HG03045 (cell line): ENCODE measurements at regions not wholly inside any gene's neighbourhood (a gene's known extent, or its start where the extent isn't known, plus 50 kb on each side); places are given as distances from the start of the nearest gene placed in this dataset.
"Not testable (repeated sequence)": the region's sequence is repeated elsewhere in the genome, so short reads cannot be mapped to it uniquely, and the experiment has no call there.

Source experiments
- ATAC-seq: cut with Tn5 transposase; IDR thresholded peaks from one replicate; pipeline ENCODE4 v1.9.1; 2021; ENCODE audit warnings: mild to moderate bottlenecking, moderate library complexity; ENCODE audit not compliant: unreplicated experiment

- ATAC-seq = no peak
These were observed 51.9 kb upstream of the SPDL1 start for GRCh38 chr5:169531631-169532030.

DNA sequence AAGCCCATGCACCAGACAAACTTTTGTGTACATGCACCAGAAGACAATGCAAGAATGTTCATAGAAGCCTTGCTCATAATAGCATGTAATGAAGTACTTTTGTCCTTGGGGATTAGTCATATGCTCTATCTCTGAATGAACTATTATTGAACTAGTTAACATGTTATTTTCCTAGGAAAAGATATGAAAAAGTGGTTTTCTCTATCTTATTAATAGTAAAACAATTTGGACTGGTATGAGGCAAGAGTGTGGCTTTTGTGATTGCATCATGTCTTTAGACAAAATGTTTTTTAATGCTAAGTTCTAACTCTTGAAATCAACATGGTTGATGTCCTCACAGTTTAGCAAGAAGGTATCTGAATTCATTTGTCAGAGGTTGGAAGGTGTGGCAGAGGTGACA is 55.7 kb upstream of the SPDL1 start:
- no peak for ATAC-seq

DNA sequence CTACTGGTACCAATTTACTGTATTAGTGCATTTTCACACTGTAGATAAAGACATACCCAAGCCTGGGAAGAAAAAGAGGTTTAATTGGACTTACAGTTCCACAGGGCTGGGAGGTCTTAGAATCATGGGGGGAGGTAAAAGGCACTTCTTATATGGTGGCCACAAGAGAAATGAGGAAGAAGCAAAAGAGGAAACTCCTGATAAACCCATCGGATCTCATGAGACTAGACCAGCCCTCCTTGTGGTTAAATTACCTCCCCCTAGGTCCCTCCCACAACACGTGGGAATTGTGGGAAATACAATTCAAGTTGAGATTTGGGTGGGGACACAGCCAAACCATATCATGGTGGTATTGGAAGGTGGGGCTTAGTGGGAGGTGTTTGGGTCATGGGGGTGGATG is 56.5 kb upstream of the SPDL1 start:
- no peak for ATAC-seq

DNA sequence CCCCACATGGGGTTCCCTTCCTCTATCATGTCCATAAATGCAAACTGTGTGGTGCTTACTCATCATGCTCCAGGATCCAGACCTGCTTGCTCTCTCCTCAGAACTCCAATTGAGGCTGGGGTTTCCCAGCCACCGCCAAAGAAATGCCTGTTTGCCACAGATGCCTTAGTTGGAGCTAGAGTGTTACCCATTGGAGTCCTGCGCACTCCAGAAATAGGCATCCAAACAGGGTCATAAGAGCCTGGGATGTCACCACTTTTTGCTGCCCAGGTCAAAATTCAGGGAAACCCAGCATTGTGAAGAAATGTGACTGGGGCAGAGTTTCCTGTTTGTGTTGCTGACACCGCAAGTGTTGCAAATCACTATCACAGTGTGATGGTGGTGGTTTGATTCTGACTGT is 60.7 kb upstream of the SPDL1 start:
- ATAC-seq = no peak

- no peak for ATAC-seq
These were observed 62.1 kb upstream of the SPDL1 start for GRCh38 chr5:169521366-169521983.

DNA sequence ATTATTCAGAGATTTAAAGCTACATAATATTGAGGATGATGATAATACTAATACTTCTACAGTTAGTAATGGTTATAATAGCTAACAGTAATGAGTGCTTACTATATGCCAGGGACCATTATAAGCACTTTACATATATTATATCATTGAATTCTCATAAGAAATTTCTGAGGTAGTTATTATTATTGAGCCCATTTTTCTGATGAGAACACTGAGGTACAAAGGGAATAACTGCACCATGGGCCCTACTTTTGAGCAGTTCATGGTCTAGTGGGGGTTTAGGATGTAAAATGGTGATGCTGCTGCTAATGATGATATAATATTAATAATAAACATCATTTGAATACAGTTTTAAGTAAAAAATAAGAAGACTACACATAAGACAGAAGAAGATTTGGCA is 64.2 kb upstream of the SPDL1 start:
- ATAC-seq = no peak

DNA sequence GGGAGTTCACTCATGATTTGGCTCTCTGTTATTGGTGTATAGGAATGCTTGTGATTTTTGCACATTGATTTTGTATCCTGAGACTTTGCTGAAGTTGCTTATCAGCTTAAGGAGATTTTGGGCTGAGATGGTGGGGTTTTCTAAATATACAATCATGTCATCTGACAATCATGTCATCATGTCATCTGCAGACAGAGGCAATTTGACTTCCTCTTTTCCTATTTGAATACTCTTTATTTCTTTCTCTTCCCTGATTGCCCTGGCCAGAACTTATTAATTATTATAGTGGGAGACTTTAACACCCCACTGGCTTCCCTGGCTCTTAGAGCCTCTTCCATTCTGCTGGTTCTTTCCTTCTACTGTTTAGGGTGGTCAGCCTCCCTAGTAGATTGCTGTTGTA is 64.8 kb upstream of the SPDL1 start:
- not testable (repeated sequence) for ATAC-seq

DNA sequence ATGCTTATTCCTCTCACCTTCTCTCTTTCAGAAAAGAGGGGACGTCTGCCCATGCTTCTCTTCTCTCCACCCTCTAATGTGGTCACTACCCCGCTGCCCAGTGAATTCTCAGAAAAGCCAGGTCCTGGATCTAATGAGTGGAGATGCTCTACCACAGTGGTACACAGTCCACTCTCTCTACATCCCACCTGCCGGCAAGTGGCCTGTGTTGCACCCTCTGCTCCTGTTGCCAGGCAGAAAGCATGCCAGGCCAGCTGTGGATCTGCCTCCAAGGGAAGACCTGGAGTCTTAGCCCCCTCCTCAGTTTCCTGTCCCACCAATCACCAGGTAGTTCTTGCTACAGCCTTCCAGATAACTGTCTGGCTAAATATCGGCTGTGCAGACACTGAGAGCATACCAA is 71.2 kb upstream of the SPDL1 start:
- ATAC-seq = no peak

- no peak for ATAC-seq
These were observed 71.9 kb upstream of the SPDL1 start for GRCh38 chr5:169511708-169512107.

DNA sequence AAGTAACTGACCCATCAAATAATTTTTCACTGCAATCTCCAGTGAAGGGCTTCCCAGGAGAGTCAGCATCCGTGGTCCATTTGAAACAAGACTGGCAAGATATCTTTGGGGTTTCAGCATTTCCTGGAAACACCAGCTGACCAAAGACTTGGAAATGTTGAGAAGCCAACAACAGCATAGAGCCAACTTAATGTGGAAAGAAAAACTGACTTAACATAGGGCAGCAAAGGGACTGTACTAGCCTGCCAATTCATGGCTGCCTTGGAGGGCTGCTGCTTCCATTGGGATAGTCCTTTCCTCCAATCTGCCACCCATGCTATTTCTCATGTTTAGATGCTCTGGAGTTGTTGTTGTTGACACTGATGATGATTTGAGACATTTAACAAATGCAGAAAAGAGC is 76.5 kb upstream of the SPDL1 start:
- ATAC-seq = no peak

DNA sequence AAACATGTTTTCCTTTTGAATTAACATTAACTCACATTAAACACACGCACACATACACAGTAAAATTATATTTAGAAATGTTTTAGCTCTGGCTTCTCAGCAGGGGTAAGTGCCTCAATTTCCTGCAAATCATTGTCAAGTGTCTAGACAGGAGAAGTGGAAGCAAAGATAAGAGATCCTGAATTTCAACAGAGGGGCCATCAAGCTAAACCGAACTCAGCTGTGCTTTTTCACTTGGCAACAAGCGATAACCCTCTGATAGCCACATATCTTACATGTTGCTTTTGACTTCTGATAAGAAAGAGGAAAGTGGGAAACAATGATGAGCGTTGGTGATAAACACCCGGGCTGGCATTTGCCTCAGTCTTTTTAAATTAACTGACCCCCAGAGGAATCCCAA is 79.7 kb upstream of the SPDL1 start:
- ATAC-seq = no peak

- ATAC-seq = no peak
These were observed 83.5 kb upstream of the SPDL1 start for GRCh38 chr5:169499990-169500505.

DNA sequence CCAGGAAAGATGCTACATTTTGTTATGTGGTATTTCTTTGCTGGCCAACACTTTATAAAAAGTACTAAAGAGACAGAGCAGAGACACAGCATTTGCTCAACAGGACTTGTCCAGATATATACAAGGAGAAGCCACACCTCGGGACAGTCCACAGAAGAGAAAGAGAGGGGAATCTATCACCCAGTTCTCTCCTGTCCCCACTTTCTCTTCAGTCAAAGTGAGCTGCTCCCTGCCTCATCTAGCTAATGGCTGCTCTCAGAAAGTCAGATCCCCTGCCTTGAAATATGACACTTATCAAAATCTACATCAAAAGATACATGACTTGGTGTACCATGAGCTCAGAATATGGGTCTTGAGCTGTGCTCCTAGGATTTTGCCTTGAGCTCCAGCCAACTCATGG is 86.7 kb upstream of the SPDL1 start:
- no peak for ATAC-seq

- ATAC-seq = no peak
These were observed 88.5 kb upstream of the SPDL1 start for GRCh38 chr5:169494941-169495548.

- no peak for ATAC-seq
These were observed 89.1 kb upstream of the SPDL1 start for GRCh38 chr5:169494383-169494935.

DNA sequence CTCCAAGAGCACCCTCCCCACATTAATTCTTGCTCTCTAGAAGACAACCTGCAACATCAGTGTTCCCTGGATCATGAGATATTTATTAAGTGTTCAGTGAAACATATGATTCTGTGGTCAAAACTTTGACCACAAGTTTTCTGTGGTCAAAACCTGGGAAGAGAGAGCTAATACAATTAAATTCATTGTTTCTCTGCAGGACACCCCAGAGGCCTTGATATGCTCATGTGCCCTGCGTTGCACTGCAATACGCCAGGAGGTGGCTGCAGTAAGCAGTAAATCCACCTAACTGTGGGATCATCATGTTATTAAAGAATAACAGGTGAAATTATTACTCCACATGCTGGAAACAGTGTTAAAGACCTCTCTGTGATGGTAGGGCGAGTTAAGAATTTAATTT is 109.3 kb upstream of the SPDL1 start:
- no peak for ATAC-seq

GRCh38 chr5:169472544-169472943 is 111.0 kb upstream of the SPDL1 start:
- no peak for ATAC-seq

DNA sequence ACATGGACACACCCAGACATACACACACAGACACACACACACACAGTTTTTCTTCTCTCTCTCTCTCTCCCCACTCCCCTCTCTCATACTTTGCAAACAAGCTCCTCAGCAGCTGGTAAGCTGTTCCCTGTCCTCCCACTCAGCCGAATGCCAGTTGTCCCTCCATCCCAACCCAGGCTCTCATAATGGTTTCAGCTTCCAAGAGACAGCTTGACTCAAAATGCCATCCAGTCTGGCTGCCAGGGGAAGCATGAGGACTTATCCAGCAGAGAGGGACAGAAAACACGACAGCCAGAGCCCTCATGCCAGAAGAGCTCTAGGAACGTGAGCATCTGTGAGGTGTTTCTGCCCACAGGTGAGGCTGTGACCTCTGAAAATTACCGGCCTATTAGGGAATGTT is 112.6 kb upstream of the SPDL1 start:
- no peak for ATAC-seq

GRCh38 chr5:169467041-169467771 is 116.4 kb upstream of the SPDL1 start:
- no peak for ATAC-seq

DNA sequence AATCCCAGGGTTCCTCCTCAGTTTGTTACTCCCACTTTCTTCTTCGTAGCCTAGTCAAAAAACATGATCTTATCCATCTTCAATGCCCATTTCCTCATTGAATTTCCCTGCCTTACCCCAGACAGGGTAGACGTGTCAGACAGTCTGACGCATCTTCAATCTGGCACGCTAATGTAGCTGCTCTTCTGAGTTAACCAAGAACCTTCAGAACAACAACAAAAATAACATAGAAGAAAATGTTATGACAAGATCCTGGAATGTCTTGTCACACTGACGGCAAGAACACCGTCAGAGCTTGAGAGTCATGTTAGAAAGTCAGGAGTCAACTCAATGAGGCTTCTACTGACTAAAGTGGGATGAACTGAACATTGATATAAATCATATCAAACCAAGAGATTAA is 122.7 kb upstream of the SPDL1 start:
- no peak for ATAC-seq

GRCh38 chr5:169460123-169460522 is 123.5 kb upstream of the SPDL1 start:
- ATAC-seq = no peak

- ATAC-seq = no peak
These were observed 125.4 kb upstream of the SPDL1 start for GRCh38 chr5:169458221-169458620.
